ENCODE measurements at regions not wholly inside any gene's neighbourhood (a gene's known extent, or its start where the extent isn't known, plus 50 kb on each side); places are given as distances from the start of the nearest gene placed in this dataset.
"Not testable (repeated sequence)": the region's sequence is repeated elsewhere in the genome, so short reads cannot be mapped to it uniquely, and the experiment has no call there.

GRCh38 chr5:7088849-7089248 is 307.1 kb upstream of the ADCY2 start:
- no peak for DNase-seq
- no peak overlapping the region for H3K4me3 Mint-ChIP-seq
- peaks cover 0 to 4% (median 0%) of the 10 kb centered on the region in 3 donors for H3K27me3 Mint-ChIP-seq (ENCODE audit: low read depth in 3 of 3)
- H3K36me3 Mint-ChIP-seq: no peaks in the 10 kb centered on the region
- peaks cover 0 to 9% (median 5%) of the 10 kb centered on the region in 6 donors for H3K9me3 Mint-ChIP-seq
- no peaks in the 10 kb centered on the region for H3K4me1 Mint-ChIP-seq
- no peak overlapping the region for H3K27ac Mint-ChIP-seq

- DNase-seq: no peak
- H3K4me3 Mint-ChIP-seq: no peak overlapping the region
- peaks cover 0 to 2% (median 2%) of the 10 kb centered on the region in 3 donors for H3K27me3 Mint-ChIP-seq (ENCODE audit: low read depth in 3 of 3)
- no peak overlapping the region for H3K27ac Mint-ChIP-seq
- H3K9me3 Mint-ChIP-seq: peaks cover 0 to 8% (median under 1%) of the 10 kb centered on the region in 6 donors
- no peaks in the 10 kb centered on the region for H3K4me1 Mint-ChIP-seq
- H3K36me3 Mint-ChIP-seq: no peaks in the 10 kb centered on the region
Observed at GRCh38 chr5:7094626-7095025, 301.3 kb upstream of the ADCY2 start.

- H3K27me3 Mint-ChIP-seq (ENCODE audit: low read depth in 3 of 3): peaks cover 0 to 2% (median 1%) of the 10 kb centered on the region in 3 donors
- no peaks in the 10 kb centered on the region for H3K36me3 Mint-ChIP-seq
- no peak overlapping the region for H3K4me3 Mint-ChIP-seq
- no peak for DNase-seq
- no peaks in the 10 kb centered on the region for H3K4me1 Mint-ChIP-seq
- no peak overlapping the region for H3K27ac Mint-ChIP-seq
- H3K9me3 Mint-ChIP-seq: peaks cover 0 to 8% (median 2%) of the 10 kb centered on the region in 6 donors
Observed at GRCh38 chr5:7096294-7096693, 299.6 kb upstream of the ADCY2 start.

GRCh38 chr5:7105358-7105757 is 290.6 kb upstream of the ADCY2 start:
- no peaks in the 10 kb centered on the region for H3K4me1 Mint-ChIP-seq
- no peaks in the 10 kb centered on the region for H3K27me3 Mint-ChIP-seq (ENCODE audit: low read depth in 3 of 3)
- H3K9me3 Mint-ChIP-seq: peaks cover 0 to 8% (median 1%) of the 10 kb centered on the region in 6 donors
- H3K36me3 Mint-ChIP-seq: no peaks in the 10 kb centered on the region
- no peak overlapping the region for H3K27ac Mint-ChIP-seq
- H3K4me3 Mint-ChIP-seq: no peak overlapping the region
- DNase-seq: no peak

GRCh38 chr5:7117961-7118360 is 278.0 kb upstream of the ADCY2 start:
- Mint-ChIP-seq H3K27ac (no peak overlapping the region), H3K9me3 (peaks cover 0 to 15% (median 4%) of the 10 kb centered on the region in 6 donors), H3K36me3 (peaks cover 0 to 4% (median 0%) of the 10 kb centered on the region in 3 donors), H3K27me3 (ENCODE audit: low read depth in 3 of 3) (peaks cover 0 to 4% (median 3%) of the 10 kb centered on the region in 3 donors), H3K4me1 (no peaks in the 10 kb centered on the region), H3K4me3 (no peak overlapping the region)
- no peak for DNase-seq

GRCh38 chr5:7131680-7132079 is 264.3 kb upstream of the ADCY2 start:
- no peak overlapping the region for H3K4me3 Mint-ChIP-seq
- DNase-seq: no peak
- H3K27me3 Mint-ChIP-seq (ENCODE audit: low read depth in 3 of 3): no peaks in the 10 kb centered on the region
- no peak overlapping the region for H3K27ac Mint-ChIP-seq
- H3K4me1 Mint-ChIP-seq: no peaks in the 10 kb centered on the region
- H3K9me3 Mint-ChIP-seq: peaks cover 8 to 23% (median 14%) of the 10 kb centered on the region in 6 donors
- H3K36me3 Mint-ChIP-seq: no peaks in the 10 kb centered on the region

- Mint-ChIP-seq H3K4me1 (no peaks in the 10 kb centered on the region), H3K27ac (no peak overlapping the region), H3K36me3 (no peaks in the 10 kb centered on the region), H3K9me3 (peaks cover 0 to 17% (median 9%) of the 10 kb centered on the region in 6 donors), H3K4me3 (no peak overlapping the region), H3K27me3 (ENCODE audit: low read depth in 3 of 3) (peaks cover 0 to 2% (median 0%) of the 10 kb centered on the region in 3 donors)
- no peak for DNase-seq
Observed at GRCh38 chr5:7146886-7147285, 249.1 kb upstream of the ADCY2 start.

- H3K9me3 Mint-ChIP-seq: peaks cover 22 to 71% (median 39%) of the 10 kb centered on the region in 6 donors
- no peak overlapping the region for H3K27ac Mint-ChIP-seq
- DNase-seq: no peak
- no peaks in the 10 kb centered on the region for H3K4me1 Mint-ChIP-seq
- H3K4me3 Mint-ChIP-seq: no peak overlapping the region
- peaks cover 2 to 4% (median 2%) of the 10 kb centered on the region in 3 donors for H3K27me3 Mint-ChIP-seq (ENCODE audit: low read depth in 3 of 3)
- peaks cover 3 to 5% (median 4%) of the 10 kb centered on the region in 3 donors for H3K36me3 Mint-ChIP-seq
Observed at GRCh38 chr5:7157083-7157482, 238.9 kb upstream of the ADCY2 start.

- Mint-ChIP-seq H3K27ac (no peak overlapping the region), H3K4me1 (no peaks in the 10 kb centered on the region), H3K36me3 (no peaks in the 10 kb centered on the region), H3K4me3 (no peak overlapping the region), H3K27me3 (ENCODE audit: low read depth in 3 of 3) (no peaks in the 10 kb centered on the region), H3K9me3 (peaks cover 3 to 25% (median 12%) of the 10 kb centered on the region in 6 donors)
- DNase-seq: no peak
Observed at GRCh38 chr5:7169240-7169878, 226.6 kb upstream of the ADCY2 start.

GRCh38 chr5:7170785-7171184 is 225.2 kb upstream of the ADCY2 start:
- H3K4me1 Mint-ChIP-seq; DNase-seq; H3K27ac Mint-ChIP-seq; H3K4me3 Mint-ChIP-seq; H3K27me3 Mint-ChIP-seq (ENCODE audit: low read depth in 3 of 3); H3K36me3 Mint-ChIP-seq: not testable (repeated sequence)
- peaks cover 0 to 23% (median 9%) of the 10 kb centered on the region in 6 donors for H3K9me3 Mint-ChIP-seq

GRCh38 chr5:7179364-7179763 is 216.6 kb upstream of the ADCY2 start:
- Mint-ChIP-seq H3K4me3 (no peak overlapping the region), H3K27ac (no peak overlapping the region), H3K27me3 (ENCODE audit: low read depth in 3 of 3) (no peaks in the 10 kb centered on the region), H3K4me1 (no peaks in the 10 kb centered on the region), H3K9me3 (peaks cover 0 to 10% (median under 1%) of the 10 kb centered on the region in 6 donors), H3K36me3 (peaks cover 0 to 1% (median 0%) of the 10 kb centered on the region in 3 donors)
- no peak for DNase-seq

GRCh38 chr5:7181841-7182240 is 214.1 kb upstream of the ADCY2 start:
- H3K27ac Mint-ChIP-seq: no peak overlapping the region
- DNase-seq: no peak
- peaks cover 0 to 3% (median 0%) of the 10 kb centered on the region in 3 donors for H3K36me3 Mint-ChIP-seq
- H3K4me1 Mint-ChIP-seq: no peaks in the 10 kb centered on the region
- H3K4me3 Mint-ChIP-seq: no peak overlapping the region
- H3K9me3 Mint-ChIP-seq: peaks cover 0 to 15% (median 6%) of the 10 kb centered on the region in 6 donors
- peaks cover 0 to 2% (median 0%) of the 10 kb centered on the region in 3 donors for H3K27me3 Mint-ChIP-seq (ENCODE audit: low read depth in 3 of 3)

- H3K27me3 Mint-ChIP-seq (ENCODE audit: low read depth in 3 of 3): peaks cover 0 to 4% (median 0%) of the 10 kb centered on the region in 3 donors
- H3K4me1 Mint-ChIP-seq: no peaks in the 10 kb centered on the region
- H3K4me3 Mint-ChIP-seq: no peak overlapping the region
- no peak for DNase-seq
- peaks cover 0 to 3% (median 0%) of the 10 kb centered on the region in 3 donors for H3K36me3 Mint-ChIP-seq
- H3K9me3 Mint-ChIP-seq: peaks cover 0 to 22% (median 9%) of the 10 kb centered on the region in 6 donors
- no peak overlapping the region for H3K27ac Mint-ChIP-seq
Observed at GRCh38 chr5:7185742-7186141, 210.2 kb upstream of the ADCY2 start.

GRCh38 chr5:7186818-7187217 is 209.1 kb upstream of the ADCY2 start:
- Mint-ChIP-seq H3K27ac (no peak overlapping the region), H3K27me3 (ENCODE audit: low read depth in 3 of 3) (peaks cover 0 to 4% (median 0%) of the 10 kb centered on the region in 3 donors), H3K36me3 (peaks cover 0 to 3% (median 0%) of the 10 kb centered on the region in 3 donors), H3K9me3 (peaks cover 0 to 25% (median 8%) of the 10 kb centered on the region in 6 donors), H3K4me1 (no peaks in the 10 kb centered on the region), H3K4me3 (no peak overlapping the region)
- DNase-seq: no peak
